GM21786 (cell line): ENCODE measurements at regions not wholly inside any gene's neighbourhood (a gene's known extent, or its start where the extent isn't known, plus 50 kb on each side); places are given as distances from the start of the nearest gene placed in this dataset.
"Not testable (repeated sequence)": the region's sequence is repeated elsewhere in the genome, so short reads cannot be mapped to it uniquely, and the experiment has no call there.

Experiments
- ATAC-seq: cut with Tn5 transposase; IDR thresholded peaks from one replicate; pipeline ENCODE4 v1.9.1; 2021; ENCODE audit not compliant: unreplicated experiment

DNA sequence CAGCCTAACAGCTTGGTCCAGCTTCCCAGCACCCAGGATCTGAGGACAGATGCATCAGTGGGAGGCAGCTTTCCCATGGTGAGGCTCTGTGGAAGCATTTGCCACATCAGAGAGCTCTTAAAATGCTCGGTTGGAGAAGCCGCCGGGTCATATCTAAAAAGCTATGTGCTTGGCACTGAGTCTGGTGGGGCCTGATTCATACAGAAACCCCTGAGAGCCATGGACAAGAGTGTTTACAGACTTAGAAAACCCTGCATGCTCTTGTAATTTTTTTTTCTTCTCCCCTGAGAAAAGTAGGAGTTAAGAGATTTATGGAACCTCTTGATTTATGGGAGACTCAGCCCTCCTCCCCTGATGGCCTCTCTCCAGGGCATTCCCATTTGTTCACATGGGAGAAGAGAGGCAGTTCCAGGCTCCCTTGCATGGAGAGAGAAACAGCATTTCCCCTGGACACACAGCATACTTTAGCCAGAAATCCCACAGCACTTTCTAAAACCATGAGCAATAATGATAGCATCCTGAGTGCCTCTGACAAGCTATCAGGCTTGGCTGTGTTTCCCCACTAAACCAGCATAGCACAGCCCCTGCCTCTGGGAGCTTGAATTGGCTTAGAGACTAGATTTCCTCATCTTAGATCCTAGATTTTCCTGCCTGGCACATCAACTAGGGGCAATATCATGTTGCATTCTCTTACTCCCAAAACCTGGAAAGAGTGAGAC is 322.1 kb upstream of the AUTS2 start:
- ATAC-seq = no peak

DNA sequence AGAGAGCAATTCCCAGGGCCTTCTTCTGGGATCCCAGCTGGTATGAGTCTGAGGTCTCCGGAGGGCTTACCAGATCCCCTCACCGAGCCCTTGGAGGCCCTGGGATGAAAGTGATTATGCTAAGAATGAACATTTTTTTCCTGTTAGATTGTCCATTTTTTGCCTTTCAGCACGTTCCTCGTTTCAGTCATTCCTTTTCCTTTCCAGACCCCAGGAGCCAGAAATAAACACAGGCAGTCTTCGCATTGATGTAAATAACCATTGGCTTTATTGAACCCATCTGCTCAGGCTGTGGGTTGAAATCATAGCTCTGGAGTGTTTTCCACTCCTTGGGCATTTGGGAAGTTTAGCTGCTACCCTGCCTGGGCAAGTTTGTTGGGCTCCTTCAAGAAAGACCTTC is 320.9 kb upstream of the AUTS2 start:
- no peak for ATAC-seq

DNA sequence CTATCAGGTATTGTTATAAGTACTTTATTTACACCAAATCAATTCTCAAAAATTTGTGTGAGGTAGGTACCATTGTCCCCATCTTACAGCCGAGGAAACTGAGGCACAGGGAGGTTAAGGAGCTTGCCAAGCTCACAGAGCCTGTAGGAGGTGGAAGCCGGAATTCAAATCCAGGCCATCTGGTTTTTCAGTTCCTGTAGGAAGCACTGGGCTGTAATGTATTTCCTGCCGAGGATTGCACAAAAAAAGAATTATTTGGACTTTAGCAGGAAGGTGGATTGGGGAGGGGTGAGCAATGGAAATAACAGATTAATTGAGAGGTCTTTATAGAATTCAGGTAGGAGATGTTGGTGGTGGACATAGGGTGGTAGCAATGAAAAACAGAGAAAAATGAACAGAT is 315.3 kb upstream of the AUTS2 start:
- no peak for ATAC-seq

DNA sequence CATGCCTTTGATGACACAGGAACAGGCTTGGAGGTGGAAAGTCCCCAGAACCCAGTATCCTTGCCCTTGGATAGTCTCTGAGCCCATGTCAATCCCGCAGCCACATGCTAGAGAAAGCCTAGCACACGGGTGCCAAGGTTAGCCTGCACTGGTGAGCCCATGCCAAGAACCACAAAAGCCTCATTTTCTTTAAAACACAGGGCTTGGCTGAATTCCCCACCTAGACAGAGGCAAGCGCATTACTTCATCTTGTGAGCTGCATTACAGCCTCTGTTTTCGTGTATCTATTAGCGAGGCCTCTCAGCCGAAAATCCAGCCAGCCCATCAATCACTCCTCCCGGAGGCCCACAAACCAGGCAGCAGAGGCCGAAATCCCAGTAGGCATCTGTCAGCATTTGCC is 314.9 kb upstream of the AUTS2 start:
- no peak for ATAC-seq

DNA sequence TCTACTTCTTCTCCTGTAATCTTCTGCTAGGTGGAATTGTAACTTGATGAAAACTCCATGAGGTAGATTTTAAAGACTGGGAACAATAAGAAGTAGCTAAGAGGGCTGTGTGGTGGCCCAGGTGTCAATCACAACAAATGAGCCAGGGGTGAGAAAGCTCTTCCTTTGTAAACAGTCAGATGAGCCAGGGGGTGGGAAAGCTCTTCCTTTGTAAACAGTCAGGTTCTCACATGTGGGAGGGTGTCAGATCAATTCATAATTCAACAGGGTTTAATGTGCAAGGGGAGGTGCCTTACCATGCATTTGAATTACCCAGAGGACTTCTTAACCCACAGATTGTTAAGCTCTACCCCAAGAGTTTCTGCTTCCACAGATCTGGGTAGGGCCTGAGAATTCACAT is 312.4 kb upstream of the AUTS2 start:
- no peak for ATAC-seq

DNA sequence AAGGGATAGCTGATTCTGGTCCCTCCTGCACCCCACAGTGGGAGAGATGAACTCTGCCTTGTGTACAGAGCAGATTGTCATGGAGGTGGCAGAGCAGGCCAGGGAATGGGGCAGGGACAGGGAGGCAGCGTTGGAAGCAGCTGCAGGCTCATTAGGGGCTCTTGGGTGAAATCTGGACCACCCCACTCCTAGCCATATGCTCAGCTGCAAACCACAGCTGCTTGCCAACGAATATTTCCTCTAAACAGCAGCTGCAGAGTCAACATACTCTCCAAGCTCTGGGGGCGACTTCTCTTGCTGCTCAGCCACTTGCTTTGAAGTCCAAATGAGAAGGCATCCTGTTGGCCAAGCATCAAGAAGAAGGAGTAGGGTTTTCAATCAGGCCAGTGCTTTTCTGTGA is 302.3 kb upstream of the AUTS2 start:
- no peak for ATAC-seq

DNA sequence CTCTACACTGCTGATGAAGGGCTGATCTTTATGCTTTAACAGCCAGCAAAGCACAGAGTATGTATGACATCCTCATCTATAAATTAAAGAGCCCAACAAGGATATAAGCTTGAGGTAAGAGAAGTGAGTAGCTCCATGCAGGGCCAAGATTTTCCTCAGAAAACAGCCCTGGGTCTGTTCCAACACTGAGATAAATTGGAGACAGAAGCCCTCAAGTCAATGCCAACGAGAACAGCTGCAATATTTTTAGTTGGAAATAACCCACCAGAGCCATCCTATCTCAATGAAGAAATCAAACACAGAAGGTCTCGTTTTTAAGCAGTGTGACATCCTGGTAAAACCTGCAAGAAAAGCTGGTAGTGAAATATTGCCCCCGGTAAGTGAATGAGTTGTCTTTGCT is 297.0 kb upstream of the AUTS2 start:
- ATAC-seq = no peak

DNA sequence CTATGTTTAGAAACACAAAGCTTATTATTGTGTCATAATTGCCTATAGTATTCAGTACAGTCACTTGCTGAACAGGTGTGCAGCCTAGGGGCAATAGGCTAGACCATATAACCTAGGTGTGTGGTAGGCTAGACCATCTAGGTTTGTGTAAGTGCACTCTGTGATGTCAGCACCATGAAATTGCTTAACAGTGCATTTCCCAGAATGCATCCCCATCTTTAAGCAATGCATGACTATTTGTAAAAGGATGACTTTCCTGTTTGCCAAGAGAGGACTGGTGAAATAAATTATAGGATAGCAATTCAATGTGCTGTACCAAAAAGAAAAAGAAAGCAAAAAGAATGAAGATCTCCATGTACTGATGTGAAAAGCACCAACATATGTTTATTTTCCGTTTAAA is 288.7 kb upstream of the AUTS2 start:
- no peak for ATAC-seq

DNA sequence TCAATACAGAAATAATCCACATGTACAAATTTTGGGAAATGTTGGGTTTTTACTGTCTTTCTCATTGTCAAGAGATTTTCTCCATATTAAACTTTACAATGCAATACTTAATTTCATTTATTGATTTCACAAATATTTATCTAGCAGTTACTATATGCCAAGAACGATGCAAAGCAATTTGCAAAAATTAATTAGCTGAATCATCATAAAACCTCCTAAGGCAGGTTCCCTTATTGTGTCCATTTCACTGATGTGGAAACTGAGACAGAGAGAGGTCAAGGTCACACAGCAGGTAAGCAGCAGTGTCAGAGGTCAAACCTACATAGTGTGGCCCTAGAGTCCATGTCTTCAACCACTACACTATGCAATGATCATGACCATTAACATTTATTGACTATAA is 286.8 kb upstream of the AUTS2 start:
- ATAC-seq = no peak

DNA sequence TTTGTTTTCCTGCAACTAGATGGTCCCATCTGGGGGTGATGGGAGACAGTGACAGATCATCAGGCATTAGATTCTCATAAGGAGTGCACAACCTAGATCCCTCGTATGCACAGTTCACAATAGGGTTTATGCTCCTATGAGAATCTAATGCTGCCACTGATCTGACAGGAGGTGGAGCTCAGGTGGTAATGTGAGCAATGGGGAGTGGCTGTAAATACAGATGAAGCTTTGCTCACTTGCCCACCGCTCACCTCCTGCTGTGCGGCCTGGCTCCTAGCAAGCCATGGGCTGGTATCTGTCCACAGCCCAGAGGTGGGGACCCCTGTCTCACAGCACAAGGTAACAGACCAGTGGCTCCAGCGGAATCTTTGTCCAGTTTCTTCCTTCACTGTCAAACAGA is 284.4 kb upstream of the AUTS2 start:
- not testable (repeated sequence) for ATAC-seq

DNA sequence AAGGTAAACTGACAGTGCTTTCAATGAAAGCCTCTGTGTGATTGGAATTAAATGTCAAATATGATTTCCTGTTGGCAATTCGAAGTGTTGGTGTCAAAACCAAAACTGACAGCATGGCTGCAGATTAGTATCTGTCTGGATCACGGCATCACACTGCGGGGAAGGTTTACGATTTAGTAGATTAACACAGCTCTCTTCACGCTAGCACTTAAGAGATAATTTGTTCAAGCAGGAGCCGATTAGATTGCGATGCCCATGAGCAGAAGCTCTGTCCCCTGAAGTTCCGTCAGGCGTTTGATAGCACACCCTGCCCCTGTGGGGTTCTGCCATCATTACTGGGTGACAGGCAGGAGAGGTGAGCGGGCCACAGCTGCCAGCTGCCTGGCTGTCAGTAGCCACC is 279.5 kb upstream of the AUTS2 start:
- ATAC-seq = no peak

DNA sequence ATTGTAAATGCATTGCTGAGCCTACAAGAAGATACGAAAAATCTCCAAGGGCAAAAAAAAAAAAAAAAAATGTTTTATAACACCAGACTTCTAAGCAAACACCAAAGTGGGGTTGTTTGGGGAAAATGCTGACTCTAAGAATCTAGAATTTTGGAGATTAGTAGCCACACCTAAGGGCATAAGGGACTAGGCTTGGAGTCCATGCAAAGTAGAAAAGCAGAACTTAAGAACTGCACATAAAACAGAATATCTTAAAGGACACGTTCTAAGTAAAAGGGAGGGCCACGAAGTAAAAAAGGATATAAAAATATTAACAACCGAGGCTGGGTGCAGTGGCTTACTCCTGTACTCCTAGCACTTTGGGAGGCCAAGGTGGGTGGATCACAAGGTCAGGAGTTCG is 269.8 kb upstream of the AUTS2 start:
- no peak for ATAC-seq

DNA sequence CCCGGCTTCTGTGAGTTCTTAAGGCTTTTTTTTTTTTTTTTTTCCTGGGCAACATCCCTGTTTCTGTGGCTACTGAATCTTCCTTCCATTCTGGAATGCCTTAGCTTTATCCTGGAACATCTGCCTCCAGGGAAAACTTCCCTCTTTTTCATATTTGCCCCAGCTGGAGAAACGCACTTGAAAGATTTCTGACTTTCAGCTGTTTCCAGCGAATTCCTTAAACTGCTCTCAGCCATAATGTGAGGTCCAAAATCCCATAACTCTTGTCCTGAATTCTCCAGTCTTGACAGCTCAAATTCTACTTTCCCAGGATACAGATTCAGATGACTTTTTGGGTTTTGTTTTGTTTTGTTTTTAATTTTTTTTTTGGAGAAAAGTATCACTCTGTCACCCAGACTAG is 263.6 kb upstream of the AUTS2 start:
- ATAC-seq = no peak

DNA sequence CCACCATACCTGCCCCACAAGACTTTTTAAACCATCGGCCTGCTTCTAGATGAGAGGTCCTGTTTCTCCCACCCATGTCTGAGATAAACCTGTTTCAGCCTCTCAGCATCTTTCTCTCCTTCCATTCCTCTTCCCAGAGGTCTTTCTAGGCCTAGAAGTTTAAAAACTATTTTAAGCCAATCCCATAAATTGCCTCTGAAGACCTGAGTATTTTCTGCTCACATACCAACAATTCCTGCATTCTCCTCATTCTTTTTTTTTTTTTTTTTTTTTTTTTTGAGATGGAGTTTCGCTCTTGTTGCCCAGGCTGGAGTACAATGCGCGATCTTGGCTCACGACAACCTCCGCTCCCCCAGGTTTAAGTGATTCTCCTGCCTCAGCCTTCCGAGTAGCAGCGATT is 262.9 kb upstream of the AUTS2 start:
- ATAC-seq = no peak

DNA sequence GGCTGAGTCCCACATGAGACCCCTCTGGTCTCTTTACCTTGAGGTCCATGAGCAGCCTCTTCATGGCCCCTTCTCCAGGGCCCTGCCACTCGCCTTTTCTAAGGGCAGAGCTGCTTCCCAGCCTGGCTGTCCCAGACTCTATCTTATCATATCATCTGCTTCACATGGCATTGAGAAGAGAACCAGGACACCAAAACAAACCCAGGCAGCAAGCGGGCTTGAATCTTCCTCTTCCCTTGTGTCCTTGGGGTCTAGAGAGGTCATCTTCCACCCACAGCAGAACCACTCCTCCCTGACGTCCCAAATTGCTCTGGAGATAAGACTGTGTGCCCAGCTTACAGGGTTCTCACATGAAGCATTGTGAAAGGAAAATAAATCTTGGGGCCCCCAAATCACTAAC is 261.3 kb upstream of the AUTS2 start:
- ATAC-seq = no peak

DNA sequence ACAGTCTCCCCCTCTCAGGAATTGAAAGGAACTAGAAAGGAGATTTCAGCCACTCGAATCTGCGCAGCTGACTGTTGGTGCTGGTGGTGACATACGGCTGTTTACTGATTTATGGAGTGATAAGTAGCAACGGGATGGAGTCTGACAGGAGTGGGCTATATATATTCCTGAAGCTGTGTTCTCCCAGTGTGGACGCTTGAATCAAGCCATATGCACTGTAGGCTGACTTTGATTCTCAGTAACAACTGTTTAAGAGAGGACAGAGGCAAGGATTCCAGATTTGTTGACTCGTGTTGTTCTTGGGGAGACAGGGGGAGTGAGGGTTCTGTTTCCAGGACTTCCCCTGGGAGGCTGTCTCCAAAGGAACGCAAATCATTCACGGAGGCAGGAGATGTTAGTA is 260.1 kb upstream of the AUTS2 start:
- no peak for ATAC-seq

DNA sequence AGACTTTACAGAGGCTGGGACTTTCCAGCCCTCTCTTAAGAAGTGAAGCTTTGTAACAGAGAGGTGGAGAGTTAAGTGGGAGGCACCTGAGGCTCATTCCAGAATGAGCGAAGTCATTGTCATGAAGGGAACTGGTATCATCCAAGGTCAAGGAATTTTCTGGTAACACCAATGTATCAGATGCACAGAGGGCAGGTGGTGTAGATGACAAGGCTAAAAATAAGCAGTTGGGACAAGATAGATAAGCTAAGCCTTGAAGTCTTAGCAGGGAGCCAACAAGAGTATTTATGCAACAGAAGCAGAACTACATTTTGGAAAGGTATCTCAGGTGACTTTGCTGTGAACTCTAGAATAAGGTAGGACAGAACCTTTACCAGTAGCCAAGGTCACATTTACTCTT is 257.0 kb upstream of the AUTS2 start:
- ATAC-seq = no peak

DNA sequence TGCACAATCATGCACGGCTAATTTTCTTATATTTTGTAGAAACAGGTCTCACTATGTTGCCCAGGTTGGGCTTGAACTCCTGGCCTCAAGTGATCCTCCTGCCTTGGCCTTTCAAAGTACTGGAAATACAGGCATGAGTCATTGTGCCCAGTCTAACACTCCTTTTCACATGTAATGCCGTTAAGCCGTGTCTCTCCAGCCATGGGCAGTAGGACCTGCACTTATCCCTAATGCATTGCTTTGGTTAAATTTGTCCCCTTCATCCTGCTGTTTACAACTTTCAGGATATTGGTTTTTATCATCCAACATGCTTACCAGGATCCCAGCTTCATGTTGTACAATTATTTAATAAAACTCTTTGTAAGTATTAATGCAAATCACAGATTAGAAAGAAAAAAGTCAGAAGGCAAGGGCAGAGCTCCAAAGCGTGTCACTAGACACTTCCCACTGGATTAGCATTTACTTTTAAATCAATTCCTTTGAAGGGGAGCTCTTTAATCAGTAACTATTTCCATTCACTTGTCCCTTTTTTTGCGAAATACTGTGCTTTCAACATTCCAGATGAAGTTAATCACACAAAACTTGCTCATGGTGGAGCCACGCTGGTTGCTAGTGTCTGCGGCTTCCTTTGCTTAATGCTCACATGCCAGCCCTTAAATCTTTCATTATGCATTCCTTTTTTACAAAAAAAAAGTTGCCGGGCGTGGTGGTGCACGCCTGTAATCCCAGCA is 256.0 kb upstream of the AUTS2 start:
- no peak for ATAC-seq

DNA sequence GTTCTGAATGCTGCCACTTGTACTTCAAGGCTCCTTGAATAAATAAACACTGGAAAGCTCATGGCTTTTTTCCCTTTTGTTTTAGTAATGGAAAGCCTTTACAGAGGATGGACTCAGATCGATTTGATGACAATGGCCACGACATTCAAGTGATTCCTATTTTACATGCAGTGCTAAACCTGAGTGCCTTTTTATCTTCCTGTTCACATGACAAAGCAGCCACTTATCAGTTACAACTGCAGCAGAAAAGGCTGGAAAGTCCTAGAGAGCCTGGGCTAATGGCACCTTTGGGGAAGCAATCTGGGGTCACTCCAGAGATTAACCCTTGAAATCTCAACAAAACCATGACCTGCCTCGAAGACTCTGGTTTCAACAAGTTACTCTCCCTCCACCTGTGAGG is 249.0 kb upstream of the AUTS2 start:
- ATAC-seq = no peak

DNA sequence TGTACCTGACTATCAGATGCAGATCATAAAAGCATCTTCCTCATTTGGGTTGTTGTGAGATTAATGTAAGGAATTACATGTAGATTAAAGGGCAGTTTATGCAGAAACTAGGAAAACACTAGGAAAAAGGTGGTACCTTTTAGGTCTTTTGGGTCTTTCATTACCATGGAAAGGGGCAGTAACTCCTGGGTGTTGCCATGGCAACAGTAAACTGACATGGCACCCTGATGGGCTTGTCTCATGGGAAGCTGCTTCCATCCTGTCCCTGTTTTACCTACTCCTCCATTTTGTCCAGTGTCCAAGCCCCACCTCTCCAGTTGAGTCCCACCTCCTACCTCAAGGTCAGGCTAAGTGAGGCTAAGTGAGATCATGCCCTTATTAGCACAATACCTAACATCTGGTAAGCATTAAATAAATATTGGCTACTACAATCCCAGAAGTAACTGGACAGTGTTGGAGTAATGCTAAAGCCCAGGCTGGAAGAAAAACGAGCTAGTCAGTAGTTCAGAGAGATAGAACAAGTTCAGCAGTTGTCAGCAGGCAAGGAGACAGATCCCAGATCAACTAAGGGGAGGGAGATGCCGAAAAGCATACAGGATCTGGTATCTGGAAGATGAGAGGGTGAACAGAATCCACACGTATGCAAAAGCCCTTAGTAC is 240.0 kb upstream of the AUTS2 start:
- no peak for ATAC-seq

DNA sequence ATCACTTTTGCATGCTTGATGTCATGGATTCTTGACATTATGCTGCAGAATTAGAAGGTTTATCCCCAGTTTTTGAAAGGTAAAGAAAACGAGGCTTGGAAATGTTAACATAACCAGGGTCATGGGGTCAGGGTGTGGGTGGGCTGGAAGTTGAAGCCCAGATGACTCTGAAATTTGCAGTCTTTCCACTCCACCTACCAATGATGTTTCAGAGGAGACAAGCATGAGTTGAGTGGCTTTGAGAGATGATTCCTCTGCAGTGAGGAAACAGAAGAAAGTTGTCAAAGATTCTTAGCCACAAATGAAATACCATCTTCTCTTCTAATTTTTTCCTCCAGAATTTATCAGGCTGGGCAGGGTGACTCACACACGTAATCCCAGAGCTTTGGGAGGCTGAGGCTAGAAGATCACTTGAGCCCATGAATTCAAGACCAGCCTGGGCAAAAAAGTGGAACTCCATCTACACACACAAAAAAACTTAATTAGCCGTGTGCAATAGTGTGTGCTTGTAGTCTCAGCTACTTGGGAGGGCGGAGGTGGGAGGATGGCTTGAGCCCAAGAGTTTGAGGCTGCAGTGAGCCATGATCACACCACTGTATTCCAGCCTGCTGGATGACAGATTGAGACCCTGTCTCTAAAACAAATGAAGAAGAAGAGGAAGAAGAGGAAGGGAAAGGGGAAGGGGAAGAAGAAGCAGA is 239.1 kb upstream of the AUTS2 start:
- no peak for ATAC-seq

DNA sequence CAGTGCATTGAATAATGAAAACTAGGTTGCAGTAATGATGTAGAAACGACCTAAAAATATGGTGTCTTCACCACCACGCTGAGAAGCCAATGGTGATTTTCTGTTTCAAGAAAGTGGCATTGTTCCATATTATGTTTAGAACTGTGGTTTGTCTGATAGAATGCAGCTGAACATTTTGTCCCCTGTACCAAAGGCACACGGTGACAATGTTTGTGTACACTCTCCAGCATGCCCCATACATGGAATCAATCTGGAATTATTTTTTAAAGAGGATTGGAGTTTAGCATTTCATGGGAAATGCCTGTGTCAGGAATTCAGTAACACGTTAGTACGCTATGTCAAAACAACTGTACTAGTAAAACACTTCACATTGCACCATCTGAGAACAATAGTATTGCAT is 237.4 kb upstream of the AUTS2 start:
- ATAC-seq = no peak
